ENCODE measurements at regions not wholly inside any gene's neighbourhood (a gene's known extent, or its start where the extent isn't known, plus 50 kb on each side); places are given as distances from the start of the nearest gene placed in this dataset.

GRCh38 chr11:100562128-100562527, 125.0 kb upstream of the ARHGAP42 start:
- no peak overlapping the region for H3K9ac ChIP-seq (ENCODE audit: low read length in 3 of 3)
- H3K27me3 ChIP-seq (ENCODE audit: control insufficient read depth, insufficient read depth, low read length) = no peaks in the 10 kb centered on the region
- no peak overlapping the region for H3K4me3 ChIP-seq (ENCODE audit: low read length in 3 of 3)
- no peak overlapping the region for H3K27ac ChIP-seq (ENCODE audit: low read depth in 2 of 2, low read length in 2 of 2)
- intact Hi-C loops (cut with DNase I) = no loop called here
- TF ChIP-seq CTCF (IDR thresholded peaks at IDR 0.05; ENCODE audit: borderline replicate concordance, extremely low read depth, insufficient read depth) = no peak
- H3K36me3 ChIP-seq (ENCODE audit: control insufficient read depth in 2 of 3, insufficient read depth in 3 of 3, low read length in 3 of 3) = no peaks in the 10 kb centered on the region
- H3K4me1 ChIP-seq (ENCODE audit: control insufficient read depth in 2 of 3, insufficient read depth in 2 of 3, low read depth in 1 of 3, low read length in 3 of 3) = peaks cover 4 to 17% (median 7%) of the 10 kb centered on the region in 3 donors
- H3K9me3 ChIP-seq (ENCODE audit: control insufficient read depth in 2 of 3, insufficient read depth in 1 of 3, low read length in 3 of 3) = no peaks in the 10 kb centered on the region
- FAIRE-seq = peak; percentile 84
- peak in 1 of 5 donors; percentile 65 for DNase-seq

GRCh38 chr11:100563541-100564280, 123.4 kb upstream of the ARHGAP42 start:
- FAIRE-seq = no peak

GRCh38 chr11:100573911-100574513, 113.1 kb upstream of the ARHGAP42 start:
- no peaks in the 10 kb centered on the region for H3K36me3 ChIP-seq (ENCODE audit: control insufficient read depth in 2 of 3, insufficient read depth in 3 of 3, low read length in 3 of 3)
- DNase-seq = no peak
- no peaks in the 10 kb centered on the region for H3K9me3 ChIP-seq (ENCODE audit: control insufficient read depth in 2 of 3, insufficient read depth in 1 of 3, low read length in 3 of 3)
- no peak overlapping the region for H3K9ac ChIP-seq (ENCODE audit: low read length in 3 of 3)
- peaks cover 0 to 7% (median 0%) of the 10 kb centered on the region in 3 donors for H3K4me1 ChIP-seq (ENCODE audit: control insufficient read depth in 2 of 3, insufficient read depth in 2 of 3, low read depth in 1 of 3, low read length in 3 of 3)
- intact Hi-C loops (cut with DNase I) = loop anchor here (10.0 kb wide), 1 partner anchor 361 kb away; no protein-coding TSS in a partner anchor
- H3K27ac ChIP-seq (ENCODE audit: low read depth in 2 of 2, low read length in 2 of 2) = no peak overlapping the region
- H3K4me3 ChIP-seq (ENCODE audit: low read length in 3 of 3) = no peak overlapping the region
- H3K27me3 ChIP-seq (ENCODE audit: control insufficient read depth, insufficient read depth, low read length) = no peaks in the 10 kb centered on the region
- no peak for FAIRE-seq
- no peak for TF ChIP-seq CTCF (IDR thresholded peaks at IDR 0.05; ENCODE audit: borderline replicate concordance, extremely low read depth, insufficient read depth)

More at GRCh38 chr11:100563541-100564280, 123.4 kb upstream of the ARHGAP42 start:
- H3K27me3 ChIP-seq (ENCODE audit: control insufficient read depth, insufficient read depth, low read length) = no peaks in the 10 kb centered on the region
- no peak for TF ChIP-seq CTCF (IDR thresholded peaks at IDR 0.05; ENCODE audit: borderline replicate concordance, extremely low read depth, insufficient read depth)
- no peak for DNase-seq
- H3K4me1 ChIP-seq (ENCODE audit: control insufficient read depth in 2 of 3, insufficient read depth in 2 of 3, low read depth in 1 of 3, low read length in 3 of 3) = peaks cover 4 to 17% (median 7%) of the 10 kb centered on the region in 3 donors
- H3K9me3 ChIP-seq (ENCODE audit: control insufficient read depth in 2 of 3, insufficient read depth in 1 of 3, low read length in 3 of 3) = no peaks in the 10 kb centered on the region
- no peak overlapping the region for H3K9ac ChIP-seq (ENCODE audit: low read length in 3 of 3)
- H3K36me3 ChIP-seq (ENCODE audit: control insufficient read depth in 2 of 3, insufficient read depth in 3 of 3, low read length in 3 of 3) = no peaks in the 10 kb centered on the region
- H3K4me3 ChIP-seq (ENCODE audit: low read length in 3 of 3) = no peak overlapping the region
- intact Hi-C loops (cut with DNase I) = no loop called here
- H3K27ac ChIP-seq (ENCODE audit: low read depth in 2 of 2, low read length in 2 of 2) = no peak overlapping the region
